ENCODE measurements at regions not wholly inside any gene's neighbourhood (a gene's known extent, or its start where the extent isn't known, plus 50 kb on each side); places are given as distances from the start of the nearest gene placed in this dataset.
"Not testable (repeated sequence)": the region's sequence is repeated elsewhere in the genome, so short reads cannot be mapped to it uniquely, and the experiment has no call there.

GRCh38 chr4:144421056-144421455, 224.9 kb upstream of the HHIP start:
- Mint-ChIP-seq H3K36me3 (ENCODE audit: insufficient read depth, unreplicated experiment) (no peaks in the 10 kb centered on the region), H3K9me3 (ENCODE audit: unreplicated experiment) (no peaks in the 10 kb centered on the region), H3K27ac (ENCODE audit: low read depth, unreplicated experiment) (no peak overlapping the region), H3K27me3 (ENCODE audit: insufficient read depth, unreplicated experiment) (no peaks in the 10 kb centered on the region), H3K4me1 (ENCODE audit: insufficient read depth, unreplicated experiment) (no peaks in the 10 kb centered on the region), H3K4me3 (ENCODE audit: unreplicated experiment) (no peak overlapping the region)
- CTCF ChIA-PET = no interaction called here
- BruUV-seq (replicated peaks) = no TSS peak
- DNase-seq (ENCODE audit: unreplicated experiment) = no peak
- POLR2A ChIA-PET = interaction anchor here (1.1 kb wide), 1 partner anchor 10 kb away, joined by 4 read pairs; no protein-coding TSS in a partner anchor
- no peak for TF ChIP-seq CTCF (IDR thresholded peaks at IDR 0.05; ENCODE audit: unreplicated experiment)
- intact Hi-C loops (cut with micrococcal nuclease) = no loop called here

- Mint-ChIP-seq H3K4me3 (ENCODE audit: unreplicated experiment) (no peak overlapping the region), H3K27me3 (ENCODE audit: insufficient read depth, unreplicated experiment) (no peaks in the 10 kb centered on the region), H3K4me1 (ENCODE audit: insufficient read depth, unreplicated experiment) (no peaks in the 10 kb centered on the region), H3K27ac (ENCODE audit: low read depth, unreplicated experiment) (no peak overlapping the region), H3K36me3 (ENCODE audit: insufficient read depth, unreplicated experiment) (no peaks in the 10 kb centered on the region), H3K9me3 (ENCODE audit: unreplicated experiment) (no peaks in the 10 kb centered on the region)
- no peak for TF ChIP-seq CTCF (IDR thresholded peaks at IDR 0.05; ENCODE audit: unreplicated experiment)
- intact Hi-C loops (cut with micrococcal nuclease) = no loop called here
- POLR2A ChIA-PET = interaction anchor here (1.1 kb wide), 1 partner anchor 11 kb away, joined by 4 read pairs; no protein-coding TSS in a partner anchor
- DNase-seq (ENCODE audit: unreplicated experiment) = no peak
- no TSS peak for BruUV-seq (replicated peaks)
- CTCF ChIA-PET = interaction anchor here (0.7 kb wide), 1 partner anchor 13 kb away, joined by 3 read pairs; no protein-coding TSS in a partner anchor
Measured at GRCh38 chr4:144421839-144422565, 224.0 kb upstream of the HHIP start.

- Mint-ChIP-seq H3K27me3 (ENCODE audit: insufficient read depth, unreplicated experiment) (no peaks in the 10 kb centered on the region), H3K4me1 (ENCODE audit: insufficient read depth, unreplicated experiment) (no peaks in the 10 kb centered on the region), H3K36me3 (ENCODE audit: insufficient read depth, unreplicated experiment) (no peaks in the 10 kb centered on the region), H3K4me3 (ENCODE audit: unreplicated experiment) (no peak overlapping the region), H3K27ac (ENCODE audit: low read depth, unreplicated experiment) (no peak overlapping the region), H3K9me3 (ENCODE audit: unreplicated experiment) (no peaks in the 10 kb centered on the region)
- intact Hi-C loops (cut with micrococcal nuclease) = no loop called here
- ChIA-PET POLR2A (no interaction called here), CTCF (no interaction called here)
- DNase-seq (ENCODE audit: unreplicated experiment) = no peak
- TF ChIP-seq CTCF (IDR thresholded peaks at IDR 0.05; ENCODE audit: unreplicated experiment) = no peak
- no TSS peak for BruUV-seq (replicated peaks)
Measured at GRCh38 chr4:144423930-144424329, 222.0 kb upstream of the HHIP start.

- DNase-seq (ENCODE audit: unreplicated experiment); H3K9me3 Mint-ChIP-seq (ENCODE audit: unreplicated experiment); H3K27me3 Mint-ChIP-seq (ENCODE audit: insufficient read depth, unreplicated experiment); H3K27ac Mint-ChIP-seq (ENCODE audit: low read depth, unreplicated experiment); CTCF ChIA-PET; H3K4me3 Mint-ChIP-seq (ENCODE audit: unreplicated experiment); H3K36me3 Mint-ChIP-seq (ENCODE audit: insufficient read depth, unreplicated experiment); POLR2A ChIA-PET; BruUV-seq (replicated peaks); H3K4me1 Mint-ChIP-seq (ENCODE audit: insufficient read depth, unreplicated experiment); intact Hi-C loops (cut with micrococcal nuclease): not testable (repeated sequence)
Measured at GRCh38 chr4:144426023-144426422, 219.9 kb upstream of the HHIP start.
